Liver (tissue), 8 donors: ENCODE measurements at regions not wholly inside any gene's neighbourhood (a gene's known extent, or its start where the extent isn't known, plus 50 kb on each side); places are given as distances from the start of the nearest gene placed in this dataset.

ENCODE experiments used
- DNase-seq: peaks from one replicate; pipeline ENCODE4 v3.0.0-alpha.2; 2017; ENCODE audit warnings: low spot score
- H3K27ac ChIP-seq, 2 donors: one replicate each; pipeline ENCODE4 v1.7.0; 2013; ENCODE audit warnings: inconsistent platforms in 2 of 2, low read length in 2 of 2, control low read depth in 1 of 2, low read depth in 1 of 2, mild to moderate bottlenecking in 1 of 2
- H3K27me3 ChIP-seq, 4 donors: one replicate each; pipeline versions ENCODE4 v1.6.1 to v1.7.0; 2013; ENCODE audit warnings: low read length in 3 of 4, inconsistent platforms in 1 of 4, mild to moderate bottlenecking in 1 of 4, moderate library complexity in 1 of 4; ENCODE audit not compliant: control insufficient read depth in 4 of 4, insufficient read depth in 4 of 4
- H3K36me3 ChIP-seq, 4 donors: one replicate each; pipeline versions ENCODE4 v1.6.1 to v1.7.0; 2013; ENCODE audit warnings: low read length in 3 of 4, mild to moderate bottlenecking in 3 of 4, low read depth in 1 of 4, moderate library complexity in 1 of 4; ENCODE audit not compliant: control insufficient read depth in 4 of 4, insufficient read depth in 3 of 4
- H3K4me1 ChIP-seq, 4 donors: one replicate each; pipeline versions ENCODE4 v1.6.1 to v1.7.0; 2013; ENCODE audit warnings: low read length in 3 of 4, mild to moderate bottlenecking in 3 of 4, moderate library complexity in 1 of 4; ENCODE audit not compliant: control insufficient read depth in 4 of 4, insufficient read depth in 4 of 4
- H3K4me3 ChIP-seq, 3 donors: one replicate each; pipeline versions ENCODE4 v1.6.1 to v1.7.0; 2013; ENCODE audit warnings: low read length in 3 of 3, control low read depth in 1 of 3, low read depth in 1 of 3, mild to moderate bottlenecking in 1 of 3
- H3K9ac ChIP-seq, 2 donors: one replicate each; pipeline ENCODE4 v1.7.0; 2013; ENCODE audit warnings: low read length in 2 of 2, mild to moderate bottlenecking in 2 of 2, moderate library complexity in 2 of 2, control low read depth in 1 of 2, low read depth in 1 of 2
- H3K9me3 ChIP-seq, 4 donors: one replicate each; pipeline versions ENCODE4 v1.6.1 to v1.7.0; 2013; ENCODE audit warnings: low read length in 3 of 4; ENCODE audit not compliant: control insufficient read depth in 4 of 4
- ATF3 ChIP-seq: IDR thresholded peaks from 2 replicates; pipeline ENCODE4 v1.6.1; 2016; ENCODE audit warnings: antibody characterized with exemption
- CTCF ChIP-seq: fragments of 150-350 bp; IDR thresholded peaks from 2 replicates; pipeline ENCODE4 v1.5.1; 2017; ENCODE audit warnings: improper control_type of control experiment, low read depth, low read length; ENCODE audit not compliant: missing input control
- EGR1 ChIP-seq, 2 donors: IDR thresholded peaks; 2 replicates each; pipeline ENCODE4 v1.6.1; 2016 to 2018; ENCODE audit warnings: antibody characterized with exemption in 2 of 2, low read depth in 2 of 2
- FOXA1 ChIP-seq: IDR thresholded peaks from 2 replicates; pipeline ENCODE4 v1.6.1; 2016; ENCODE audit warnings: antibody characterized with exemption
- GABPA ChIP-seq, 2 donors: IDR thresholded peaks in 1 of 2; conservative IDR thresholded peaks in 1 of 2; 2 replicates each; pipeline ENCODE4 v1.6.1; 2016; ENCODE audit warnings: antibody characterized with exemption in 2 of 2, mild to moderate bottlenecking in 1 of 2, moderate library complexity in 1 of 2
- HNF4A ChIP-seq, 2 donors: conservative IDR thresholded peaks; 2 replicates each; pipeline ENCODE4 v1.6.1; 2016; ENCODE audit warnings: antibody characterized with exemption in 2 of 2, mild to moderate bottlenecking in 2 of 2
- HNF4G ChIP-seq: IDR thresholded peaks from 2 replicates; pipeline ENCODE4 v1.6.1; 2016; ENCODE audit warnings: antibody characterized with exemption
- JUND ChIP-seq, 2 donors: IDR thresholded peaks; 2 replicates each; pipeline ENCODE4 v1.6.1; 2016; ENCODE audit warnings: antibody characterized with exemption in 2 of 2
- NR2F2 ChIP-seq: IDR thresholded peaks from 2 replicates; pipeline ENCODE4 v1.6.1; 2016; ENCODE audit warnings: antibody characterized with exemption
- RAD21 ChIP-seq, 2 donors: IDR thresholded peaks; 2 replicates each; pipeline ENCODE4 v1.6.1; 2016; ENCODE audit warnings: antibody characterized with exemption in 2 of 2, mild to moderate bottlenecking in 2 of 2
- REST ChIP-seq: IDR thresholded peaks from 2 replicates; pipeline ENCODE4 v1.6.1; 2016; ENCODE audit warnings: antibody characterized with exemption, mild to moderate bottlenecking
- RXRA ChIP-seq, 2 donors: IDR thresholded peaks; 2 replicates each; pipeline ENCODE4 v1.6.1; 2017 to 2018; ENCODE audit warnings: antibody characterized with exemption in 2 of 2, mild to moderate bottlenecking in 1 of 2
- SP1 ChIP-seq: IDR thresholded peaks from 2 replicates; pipeline ENCODE4 v1.6.1; 2018; ENCODE audit warnings: antibody characterized with exemption, mild to moderate bottlenecking
- TAF1 ChIP-seq: conservative IDR thresholded peaks from 2 replicates; pipeline ENCODE4 v1.6.1; 2016; ENCODE audit warnings: antibody characterized with exemption, mild to moderate bottlenecking
- YY1 ChIP-seq: IDR thresholded peaks from 2 replicates; pipeline ENCODE4 v1.6.1; 2016; ENCODE audit warnings: antibody characterized with exemption, mild to moderate bottlenecking
- ZBTB33 ChIP-seq: IDR thresholded peaks from 2 replicates; pipeline ENCODE4 v1.6.1; 2016; ENCODE audit warnings: antibody characterized with exemption
- WGBS: extraction: QIAGEN DNeasy Blood & Tissue Kit; methylation state at CpG from one replicate; pipeline ENCODE4 v1.1.7; 2013; 5-methylcytosine and 5-hydroxymethylcytosine counted together
- donor health status: healthy.
- donor health status: healthy.
- donor health status: healthy.
- donor health status: healthy.
- donor health status: healthy.

GRCh38 chr3:55357796-55358195, 129.3 kb downstream of the WNT5A start (continued):
- TF ChIP-seq ZBTB33 (no peak), NR2F2 (no peak), RXRA (IDR thresholded peaks at IDR 0.05) (no peak), EGR1 (IDR thresholded peaks at IDR 0.05; ENCODE audit: low read depth in 2 of 2) (no peak), HNF4A (conservative IDR thresholded peaks at IDR 0.05) (no peak), HNF4G (no peak), SP1 (no peak), TAF1 (no peak), JUND (IDR thresholded peaks at IDR 0.05) (no peak)

GRCh38 chr3:55352668-55353067, 134.4 kb downstream of the WNT5A start:
- no peak overlapping the region for H3K9ac ChIP-seq
- TF ChIP-seq EGR1 (IDR thresholded peaks at IDR 0.05; ENCODE audit: low read depth in 2 of 2) (no peak), ATF3 (no peak), TAF1 (no peak), GABPA (IDR thresholded peaks at IDR 0.05 in 1 of 2, conservative IDR thresholded peaks at IDR 0.05 in 1 of 2) (no peak), HNF4A (conservative IDR thresholded peaks at IDR 0.05) (no peak), RAD21 (IDR thresholded peaks at IDR 0.05) (no peak), HNF4G (no peak), RXRA (IDR thresholded peaks at IDR 0.05) (no peak), ZBTB33 (no peak), FOXA1 (no peak), REST (no peak), NR2F2 (no peak)
- H3K4me3 ChIP-seq: no peak overlapping the region
- H3K36me3 ChIP-seq: no peaks in the 10 kb centered on the region
- DNase-seq: no peak
- WGBS: 98% methylated on average over 2 of the region's 2 CpGs
- no peaks in the 10 kb centered on the region for H3K9me3 ChIP-seq
- H3K27ac ChIP-seq: no peak overlapping the region
- no peaks in the 10 kb centered on the region for H3K4me1 ChIP-seq
- no peaks in the 10 kb centered on the region for H3K27me3 ChIP-seq

- Histone ChIP-seq H3K36me3 (no peaks in the 10 kb centered on the region), H3K9me3 (no peaks in the 10 kb centered on the region), H3K27ac (no peak overlapping the region), H3K9ac (no peak overlapping the region), H3K4me1 (no peaks in the 10 kb centered on the region), H3K27me3 (no peaks in the 10 kb centered on the region), H3K4me3 (no peak overlapping the region)
- WGBS: 24% methylated on average over 1 of the region's 1 CpG
- no peak for DNase-seq
- TF ChIP-seq YY1: no peak
- no peak for TF ChIP-seq CTCF
- no peak for TF ChIP-seq HNF4A (conservative IDR thresholded peaks at IDR 0.05)
- no peak for TF ChIP-seq JUND (IDR thresholded peaks at IDR 0.05)
- TF ChIP-seq ATF3: no peak
- no peak for TF ChIP-seq RAD21 (IDR thresholded peaks at IDR 0.05)
- TF ChIP-seq REST: no peak
Observed at GRCh38 chr3:55349851-55350250, 137.3 kb downstream of the WNT5A start.
